ENCODE measurements at regions not wholly inside any gene's neighbourhood (a gene's known extent, or its start where the extent isn't known, plus 50 kb on each side); places are given as distances from the start of the nearest gene placed in this dataset.

DNA sequence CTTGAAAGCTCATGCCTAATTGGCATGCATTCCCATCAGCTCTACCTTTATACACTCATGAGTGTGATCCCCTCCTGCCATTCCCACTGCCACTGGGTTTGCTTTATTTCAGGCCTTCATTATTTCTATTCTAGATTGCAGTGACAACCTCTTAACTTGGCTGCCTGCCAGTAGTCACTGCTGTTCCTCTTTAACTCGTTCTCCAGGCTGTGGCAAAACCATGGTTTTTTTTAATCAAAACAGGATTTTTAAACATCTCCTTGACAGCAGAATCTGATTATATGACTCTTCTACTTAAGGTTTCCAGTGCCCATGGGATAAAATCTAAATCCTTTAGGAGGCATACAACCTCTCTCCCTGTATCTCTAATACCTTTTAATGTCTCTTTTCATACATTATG is 223.7 kb upstream of the PCDH15 start:
- intact Hi-C loops (cut with micrococcal nuclease): no loop called here

DNA sequence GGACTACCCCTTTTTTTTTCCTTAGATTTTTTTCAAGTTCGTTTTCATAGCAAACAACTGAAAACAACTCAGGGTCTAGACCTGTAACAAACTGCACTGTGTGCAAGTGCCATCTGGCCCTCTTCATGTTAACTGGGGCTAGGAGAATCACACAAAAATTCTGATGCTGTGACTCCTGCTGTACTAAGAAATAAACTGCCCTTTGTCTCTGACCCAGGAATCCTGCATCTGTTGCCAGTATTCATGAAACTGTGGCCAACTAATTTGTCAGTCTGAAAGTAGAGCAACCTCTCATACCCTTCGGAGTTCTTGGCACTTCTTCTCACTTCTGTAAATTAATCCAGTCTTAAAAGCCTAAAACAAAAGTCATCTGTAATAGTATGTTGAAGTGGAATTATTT is 218.4 kb upstream of the PCDH15 start:
- intact Hi-C loops (cut with micrococcal nuclease): no loop called here

DNA sequence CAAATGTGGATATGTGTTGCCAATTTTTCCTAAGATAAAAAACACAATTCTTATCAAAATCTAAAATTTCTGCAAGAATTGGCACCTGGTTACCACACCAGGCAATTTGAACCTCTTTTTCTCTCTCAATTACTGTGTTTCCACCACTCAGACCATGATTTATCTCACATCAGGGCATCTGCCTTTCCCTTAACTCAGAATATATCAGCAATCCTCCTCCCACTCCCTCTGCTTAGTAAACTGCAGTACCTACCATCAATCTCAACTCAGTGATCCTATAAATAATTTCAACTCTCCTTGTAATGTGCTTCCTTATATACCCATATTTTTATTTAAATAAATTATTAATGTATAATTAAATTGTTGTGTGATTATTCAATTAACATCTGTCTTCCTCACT is 212.3 kb upstream of the PCDH15 start:
- intact Hi-C loops (cut with micrococcal nuclease): no loop called here

DNA sequence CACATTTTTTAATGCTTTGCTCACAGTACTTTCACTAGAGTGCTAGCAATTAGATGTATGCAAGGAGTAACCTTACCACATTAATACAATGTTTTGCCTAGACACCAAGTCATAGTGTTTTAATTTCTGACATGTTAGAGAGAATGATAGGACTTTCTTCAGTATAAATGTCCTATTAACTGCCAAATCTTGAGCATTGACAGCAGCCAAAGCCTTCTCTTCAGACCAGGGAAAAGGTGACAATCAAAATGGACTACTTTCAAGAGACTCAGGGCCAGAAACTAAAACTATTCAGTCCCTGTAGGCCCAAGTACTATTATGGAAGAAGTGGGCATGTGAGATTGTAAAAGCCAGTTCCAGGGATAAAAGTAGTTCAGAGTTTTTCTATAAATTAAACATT is 201.4 kb upstream of the PCDH15 start:
- intact Hi-C loops (cut with micrococcal nuclease): no loop called here

DNA sequence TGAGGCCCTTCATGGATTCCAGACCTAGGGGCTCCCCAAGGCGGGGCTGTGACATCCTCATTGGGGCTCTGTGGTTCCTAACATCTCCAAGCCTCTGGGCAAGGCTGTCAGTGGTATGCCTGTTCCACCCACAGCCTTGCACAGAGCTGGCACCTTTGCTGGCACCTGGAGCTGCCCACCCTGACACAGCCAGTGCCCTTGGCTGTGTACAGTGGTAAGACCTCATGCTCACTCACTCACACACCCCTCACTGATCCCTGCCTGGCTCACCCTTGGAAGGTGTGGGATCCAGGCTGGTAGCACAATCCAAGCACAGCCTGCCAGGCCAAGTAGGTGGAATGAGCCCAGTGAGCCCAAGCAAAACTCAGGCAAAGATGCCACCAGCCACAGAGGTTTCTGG is 200.4 kb upstream of the PCDH15 start:
- intact Hi-C loops (cut with micrococcal nuclease): no loop called here

DNA sequence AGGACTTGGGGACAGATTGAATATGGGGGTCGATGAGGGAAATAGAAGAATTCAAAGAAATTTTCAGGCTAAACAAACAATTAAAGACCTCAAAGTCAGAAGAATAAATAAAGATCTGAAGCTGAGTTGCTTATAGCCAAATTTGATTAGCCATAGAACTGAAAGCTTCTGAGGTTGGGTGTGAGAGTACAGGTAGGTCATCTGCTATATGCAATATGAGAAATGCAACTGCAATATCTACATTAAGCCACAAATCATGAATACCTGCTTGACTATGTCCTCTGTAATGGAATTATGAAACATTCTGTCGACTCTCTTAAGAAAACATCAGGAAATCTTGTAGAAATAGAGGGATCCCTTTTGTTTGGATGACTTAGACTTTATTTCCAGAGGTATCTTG is 192.1 kb upstream of the PCDH15 start:
- intact Hi-C loops (cut with micrococcal nuclease): no loop called here

DNA sequence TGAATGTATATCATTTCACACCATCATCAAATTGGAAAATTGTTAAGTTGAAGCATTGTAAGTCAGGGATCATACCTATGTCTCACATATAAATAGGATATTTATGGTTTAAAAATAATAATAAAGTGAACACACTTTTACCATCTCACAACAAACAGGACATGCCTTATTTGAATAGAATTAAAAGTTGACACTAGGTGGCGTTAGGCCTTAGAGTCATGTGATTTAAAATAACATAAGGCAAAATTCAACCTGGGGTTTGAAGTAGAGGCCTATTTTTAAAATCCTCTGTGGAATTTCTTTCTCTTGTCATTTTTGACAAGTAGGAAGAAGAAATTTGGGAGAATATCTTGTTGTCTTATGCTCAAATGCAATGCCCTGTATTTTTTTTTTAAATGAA is 184.7 kb upstream of the PCDH15 start:
- intact Hi-C loops (cut with micrococcal nuclease): no loop called here

DNA sequence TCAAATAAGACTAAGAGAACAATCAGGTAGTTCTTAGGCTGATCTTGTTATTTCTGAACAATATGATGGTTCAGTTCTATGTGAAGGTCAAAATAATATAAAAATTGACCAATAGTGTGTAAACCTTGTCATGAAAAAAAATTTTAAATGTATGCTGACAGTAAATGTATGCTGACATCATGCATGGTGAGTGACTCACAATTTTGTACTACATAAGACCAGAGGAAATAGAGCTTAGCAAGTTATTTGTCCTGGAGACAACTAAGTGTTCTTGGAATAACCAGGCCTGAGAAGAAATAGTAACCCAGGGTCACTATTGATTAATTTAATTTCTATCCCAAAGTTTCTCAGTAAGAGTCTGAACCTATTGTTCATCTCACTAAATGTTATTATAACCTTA is 182.2 kb upstream of the PCDH15 start:
- intact Hi-C loops (cut with micrococcal nuclease): no loop called here

DNA sequence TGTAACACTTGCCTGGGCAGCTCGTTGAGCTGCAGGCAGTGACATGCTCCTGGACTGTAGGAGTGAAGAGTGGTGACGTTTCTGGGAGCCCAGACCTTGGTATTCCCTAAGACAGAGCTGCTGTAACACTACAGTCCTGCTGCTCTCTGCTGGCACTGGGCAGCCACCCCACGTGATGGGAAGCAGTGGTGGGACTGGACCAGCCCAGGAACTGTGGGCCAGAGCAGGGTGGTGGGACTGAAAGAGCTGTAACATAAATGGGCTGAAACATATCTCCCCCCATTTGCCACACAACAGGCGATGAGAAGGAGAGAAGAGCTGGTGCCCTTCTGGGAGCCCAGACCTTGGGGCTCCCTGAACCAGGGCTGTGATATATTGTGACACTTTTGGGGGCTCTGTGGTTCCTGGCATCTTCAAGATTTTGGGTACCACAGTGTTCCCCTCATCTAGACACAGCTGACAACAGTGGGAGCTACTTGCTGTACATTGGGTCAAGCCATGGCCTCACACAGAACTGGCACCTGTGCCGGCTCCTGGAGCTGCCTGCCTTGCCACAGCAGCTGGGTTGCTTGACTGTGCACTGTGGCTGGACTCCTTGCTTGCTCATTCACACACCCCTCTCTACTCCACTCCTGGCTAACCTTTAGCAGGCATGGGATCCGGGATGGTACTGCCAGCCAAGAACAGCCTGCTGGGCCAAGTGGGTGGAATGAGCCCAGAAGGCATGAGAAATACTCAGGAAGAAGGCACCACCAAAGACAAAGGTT is 161.3 kb upstream of the PCDH15 start:
- intact Hi-C loops (cut with micrococcal nuclease): no loop called here

DNA sequence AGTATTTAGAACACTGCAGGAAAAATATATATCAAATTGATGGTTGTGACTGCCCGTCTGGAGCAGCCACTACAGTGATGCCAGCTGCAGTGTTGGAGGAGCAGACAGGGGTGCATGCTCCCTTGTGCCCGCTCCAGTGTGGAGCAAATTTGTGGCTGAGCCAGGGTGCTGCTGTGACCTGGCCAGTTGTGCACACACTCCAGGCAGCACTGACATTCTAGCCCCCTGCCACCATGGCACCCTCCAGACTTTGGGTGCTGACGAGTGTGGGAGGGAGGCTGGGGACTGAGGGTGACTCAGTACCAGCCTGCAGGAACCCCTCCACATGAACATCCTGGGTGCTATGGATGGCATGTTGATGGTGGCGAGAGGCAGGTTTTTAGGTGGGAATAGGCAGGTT is 160.0 kb upstream of the PCDH15 start:
- intact Hi-C loops (cut with micrococcal nuclease): no loop called here

DNA sequence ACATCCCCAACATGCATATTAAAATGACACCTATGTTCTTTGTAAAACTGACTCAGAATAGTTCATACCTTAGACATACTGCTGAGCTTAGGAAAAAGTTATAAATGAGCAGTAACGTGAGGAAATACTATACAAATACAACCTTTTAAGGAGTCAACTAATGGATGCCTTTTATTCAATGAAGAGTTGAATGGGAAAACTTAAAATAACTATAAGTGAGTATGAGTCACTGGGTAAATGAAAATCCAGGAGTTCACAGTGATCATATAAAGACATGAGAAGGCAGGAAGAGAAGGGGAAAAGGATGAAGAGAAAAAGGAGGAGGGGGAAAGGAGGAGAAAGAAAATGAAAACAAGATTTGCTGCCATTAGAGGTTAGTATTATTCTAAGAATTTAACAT is 157.8 kb upstream of the PCDH15 start:
- intact Hi-C loops (cut with micrococcal nuclease): no loop called here

DNA sequence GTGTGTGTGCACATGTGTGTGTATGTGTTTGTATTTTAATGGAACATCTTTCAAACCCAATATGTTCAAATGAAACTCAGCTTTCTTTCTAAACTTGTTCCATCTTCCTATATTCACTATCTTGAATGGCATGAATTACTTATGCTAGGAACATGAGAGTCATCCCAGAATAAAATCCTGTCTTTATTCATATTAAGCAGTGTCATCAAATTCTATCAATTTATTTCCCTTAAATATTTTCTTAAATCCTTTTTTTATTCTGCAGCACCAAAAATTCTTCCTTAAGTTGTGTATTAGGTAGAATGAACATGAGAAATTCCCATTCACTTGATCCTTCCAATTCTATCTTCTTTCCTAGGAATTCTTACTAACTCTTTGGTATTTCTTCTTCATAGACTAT is 146.6 kb upstream of the PCDH15 start:
- intact Hi-C loops (cut with micrococcal nuclease): no loop called here

DNA sequence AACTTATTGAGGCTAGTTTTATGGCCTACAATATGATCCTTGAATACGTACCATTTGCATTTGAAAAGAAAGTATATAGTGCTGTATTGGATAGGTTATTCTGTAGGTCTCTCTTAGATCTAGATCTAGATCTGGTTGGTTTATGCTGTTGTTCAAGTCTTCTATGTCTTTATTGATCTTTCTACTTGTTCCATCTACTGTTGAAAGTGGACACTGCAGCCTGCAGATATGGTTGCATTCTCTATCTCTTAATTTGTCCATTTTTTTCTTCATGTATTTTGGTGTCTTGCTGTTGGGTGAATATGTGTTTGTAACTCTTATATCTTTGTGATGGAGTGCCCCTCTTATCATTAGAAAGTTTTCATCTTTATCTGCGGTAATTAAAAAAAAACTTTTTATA is 139.4 kb upstream of the PCDH15 start:
- intact Hi-C loops (cut with micrococcal nuclease): no loop called here

DNA sequence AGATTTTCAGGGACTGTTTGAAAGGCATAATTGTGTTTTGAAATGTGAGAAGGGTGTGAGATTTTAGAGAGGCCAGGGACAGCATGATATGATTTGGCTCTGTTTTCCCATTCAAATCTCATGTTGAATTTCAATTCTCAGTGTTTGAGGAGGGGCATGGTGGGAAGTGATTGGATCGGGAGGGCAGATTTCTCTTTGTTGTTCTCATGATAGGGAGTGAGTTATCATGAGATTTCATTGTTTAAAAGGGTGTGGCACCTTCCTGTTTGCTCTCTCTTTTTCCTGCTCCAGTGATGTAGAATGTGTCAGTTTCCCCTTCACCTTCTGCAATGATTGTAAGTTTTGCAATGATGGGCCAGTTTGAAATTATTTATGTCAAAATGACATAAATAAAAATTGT is 113.0 kb upstream of the PCDH15 start:
- intact Hi-C loops (cut with micrococcal nuclease): no loop called here

DNA sequence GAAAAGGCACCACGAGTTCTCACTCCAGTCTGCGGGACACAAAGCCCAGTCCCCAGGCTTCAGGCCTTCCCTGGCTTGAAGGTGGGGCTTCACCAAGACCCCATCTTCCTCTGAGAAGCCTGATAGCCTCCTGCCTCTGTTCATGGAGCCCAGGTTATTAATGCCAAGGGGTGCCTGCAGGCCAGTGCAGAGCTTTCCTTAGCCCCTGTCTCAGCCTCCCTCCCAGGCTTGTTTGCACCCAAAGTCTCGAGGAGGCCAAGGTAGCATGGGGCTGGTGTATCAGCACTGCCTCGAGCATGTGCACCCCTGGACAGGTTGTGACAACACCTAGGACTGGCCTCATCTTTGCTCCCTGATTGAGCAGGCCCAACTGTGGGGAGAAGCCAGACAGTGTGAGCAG is 108.1 kb upstream of the PCDH15 start:
- intact Hi-C loops (cut with micrococcal nuclease): no loop called here

DNA sequence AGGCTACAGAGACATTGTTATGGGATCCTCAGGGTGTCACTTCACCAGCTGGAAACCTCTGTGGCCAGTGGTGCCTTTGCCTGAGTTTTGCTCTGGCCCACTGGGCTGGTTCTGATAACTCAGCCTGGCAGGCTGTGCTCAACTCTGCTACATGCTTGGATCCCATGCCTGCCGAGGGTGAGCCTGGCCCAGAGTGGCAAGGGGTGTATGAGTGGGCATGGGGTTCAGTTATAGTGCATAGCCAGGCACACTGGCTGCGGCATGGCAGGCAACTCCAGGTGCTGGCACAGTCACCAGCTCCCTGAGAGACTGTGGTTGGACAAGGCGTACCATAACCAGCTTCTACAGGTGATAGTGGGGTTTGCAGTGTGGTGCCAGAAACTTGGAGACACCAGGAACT is 107.0 kb upstream of the PCDH15 start:
- intact Hi-C loops (cut with micrococcal nuclease): no loop called here

DNA sequence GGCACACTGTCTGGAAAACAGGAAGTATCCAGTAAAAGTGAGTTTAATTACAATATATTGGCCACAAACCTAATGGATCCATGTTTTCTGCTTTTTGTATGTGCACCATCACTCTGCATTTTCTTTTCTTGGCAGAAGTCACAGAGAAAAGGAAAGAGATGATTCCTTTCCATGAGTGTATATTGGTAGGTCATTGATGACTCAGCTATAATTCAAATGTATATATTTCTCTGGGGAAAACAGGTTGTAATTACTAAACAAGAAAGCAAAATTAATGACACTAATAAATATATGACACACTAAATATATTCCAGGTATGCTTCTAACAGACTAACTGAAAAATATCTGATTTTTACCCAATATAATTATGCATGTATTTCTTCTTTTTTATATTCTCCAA is 105.9 kb upstream of the PCDH15 start:
- intact Hi-C loops (cut with micrococcal nuclease): no loop called here

DNA sequence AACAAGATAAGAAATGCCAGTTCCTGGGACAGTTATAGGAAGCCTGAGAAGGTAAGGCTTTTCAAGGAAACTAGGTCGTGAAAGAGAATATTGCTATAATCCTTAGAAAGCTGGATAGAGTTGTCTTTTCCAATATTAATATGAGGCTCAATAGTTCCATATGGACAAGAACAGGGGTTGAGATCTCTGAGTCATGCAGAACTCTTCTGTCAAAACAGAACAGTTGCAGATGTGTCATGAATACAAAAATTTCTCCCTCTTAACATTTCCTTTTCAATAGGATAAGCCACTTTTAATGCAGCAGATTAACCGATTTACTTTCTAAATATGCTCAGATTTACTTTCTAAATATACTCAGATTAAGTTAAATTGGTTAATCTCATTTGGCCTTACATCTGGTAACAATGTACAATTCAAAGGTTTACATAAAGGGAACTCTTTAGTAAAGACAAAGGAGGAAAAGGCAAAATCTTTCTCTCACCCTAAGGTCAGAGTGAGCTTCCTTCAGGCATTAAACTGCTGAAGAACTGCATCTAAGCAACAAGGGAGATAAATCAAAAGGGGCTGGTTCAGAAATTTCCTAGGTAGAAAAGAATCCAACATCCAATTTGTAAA is 104.7 kb upstream of the PCDH15 start:
- intact Hi-C loops (cut with micrococcal nuclease): no loop called here

DNA sequence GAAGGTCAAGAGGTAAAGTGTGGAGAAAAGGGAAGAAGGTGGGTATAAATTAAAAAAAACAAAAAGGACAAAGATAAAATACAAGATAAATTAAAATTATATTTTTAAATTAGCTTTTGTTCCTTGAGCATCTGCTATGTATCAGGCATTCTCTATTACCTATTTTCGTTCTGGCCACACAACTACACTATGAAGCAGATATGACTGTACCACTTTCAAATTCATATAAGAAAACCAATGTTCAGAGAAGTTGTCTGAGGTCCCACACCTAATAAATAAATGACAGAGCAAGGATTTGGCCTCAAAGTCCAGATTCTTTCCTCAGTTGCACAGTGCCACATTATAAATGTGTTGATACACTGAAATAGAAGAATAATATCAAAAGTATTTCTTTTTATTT is 103.8 kb upstream of the PCDH15 start:
- intact Hi-C loops (cut with micrococcal nuclease): no loop called here

DNA sequence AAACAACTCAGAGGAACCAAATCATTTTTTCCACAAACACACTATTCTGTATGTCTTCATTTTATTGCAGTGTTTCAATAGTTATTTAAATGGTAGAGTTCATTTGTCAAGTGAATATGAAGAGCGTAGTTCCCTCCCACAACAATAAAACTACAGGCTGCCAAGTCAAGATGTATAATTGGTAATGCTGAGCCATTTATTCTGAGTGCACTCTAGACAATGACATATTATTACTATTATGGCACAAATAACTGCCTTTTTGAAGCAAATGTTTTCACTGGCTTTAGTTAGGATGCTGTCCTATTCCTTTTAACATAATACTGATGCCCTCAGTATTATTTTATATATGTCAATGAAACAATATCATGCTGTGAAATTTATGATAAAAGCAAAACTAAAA is 102.7 kb upstream of the PCDH15 start:
- intact Hi-C loops (cut with micrococcal nuclease): no loop called here

DNA sequence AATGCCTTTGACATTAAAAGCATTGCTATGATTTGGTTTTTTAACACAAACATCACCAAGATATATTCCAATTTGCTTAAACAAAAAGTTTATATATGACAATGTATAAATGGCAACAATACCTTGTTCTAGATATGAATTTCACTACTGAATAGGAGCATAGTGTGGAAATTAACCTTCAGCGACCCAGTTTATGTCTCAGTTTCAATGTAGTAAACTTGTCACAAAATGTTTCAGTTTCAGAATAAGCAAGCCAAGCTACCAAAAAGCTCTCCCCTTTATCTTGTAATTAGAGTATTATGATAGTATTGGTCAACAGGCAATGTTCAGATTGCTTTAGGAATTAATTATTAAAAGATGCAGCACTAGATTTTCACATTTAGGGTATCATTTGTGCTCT is 99.6 kb upstream of the PCDH15 start:
- intact Hi-C loops (cut with micrococcal nuclease): no loop called here

DNA sequence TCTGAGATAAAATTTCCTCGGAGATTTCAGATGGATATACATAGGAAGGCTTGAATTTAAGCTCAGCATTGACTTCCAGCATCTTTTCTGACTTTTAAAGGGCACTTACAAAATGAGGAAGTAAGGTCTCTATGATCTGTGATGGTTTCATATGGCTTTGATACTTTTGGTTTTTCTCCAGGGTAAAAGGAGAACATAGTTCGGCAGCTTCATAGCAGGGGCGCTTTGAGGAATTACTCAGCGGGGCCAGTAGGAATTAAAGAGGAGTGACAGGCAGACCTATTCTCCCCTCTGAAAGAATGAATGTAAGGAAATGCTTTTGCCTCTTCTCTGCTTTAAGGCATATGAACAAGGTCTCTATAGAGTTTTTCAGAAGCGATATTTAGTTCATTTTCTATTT is 80.0 kb upstream of the PCDH15 start:
- intact Hi-C loops (cut with micrococcal nuclease): no loop called here

DNA sequence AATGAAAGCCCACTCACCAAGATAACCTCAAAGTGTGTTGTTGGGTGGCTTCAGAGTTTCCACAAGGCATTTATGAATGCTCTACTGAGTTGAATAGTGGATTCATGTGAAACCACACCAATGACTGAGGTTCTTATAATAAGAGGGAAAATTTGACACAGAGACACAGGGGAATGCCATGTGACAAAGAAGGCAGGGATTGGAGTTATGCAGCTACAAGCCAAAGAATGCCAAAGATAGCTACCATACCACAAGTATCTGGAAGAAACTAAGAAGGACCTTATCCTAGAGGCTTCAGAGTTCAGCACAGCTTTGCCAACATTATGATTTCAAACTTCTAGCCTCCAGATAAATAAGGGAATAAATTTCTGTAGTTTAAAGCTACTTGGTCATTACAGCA is 68.0 kb upstream of the PCDH15 start:
- intact Hi-C loops (cut with micrococcal nuclease): no loop called here

DNA sequence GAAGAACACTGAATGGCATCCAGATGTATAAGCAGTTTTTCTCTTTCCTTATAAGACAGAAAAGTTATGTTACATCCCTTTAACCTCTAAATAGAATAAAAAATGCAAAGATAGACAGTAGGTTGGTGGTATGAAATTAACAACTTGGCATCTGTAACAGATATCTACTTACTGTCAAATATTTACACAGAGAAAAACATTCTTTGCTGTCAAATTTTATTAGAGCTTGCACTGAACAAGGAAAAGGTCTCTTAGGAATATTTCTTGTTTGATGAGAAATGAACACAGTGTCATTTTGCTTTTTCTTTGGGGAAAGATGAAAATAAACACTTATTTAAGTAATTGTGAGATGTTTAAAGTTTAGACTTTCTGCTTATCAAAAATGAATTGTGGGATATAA is 65.6 kb upstream of the PCDH15 start:
- intact Hi-C loops (cut with micrococcal nuclease): no loop called here

Measured in T-helper 1 cell treated with Interleukin-12 subunit alpha and Interleukin-12 subunit beta and Interleukin-4 antibody, amounts not matched to agents 30 ng/mL and 1 ng/mL, for 36 hours (primary cell).